Naive thymus-derived CD4-positive, alpha-beta T cell (primary cell): ENCODE measurements at regions not wholly inside any gene's neighbourhood (a gene's known extent, or its start where the extent isn't known, plus 50 kb on each side); places are given as distances from the start of the nearest gene placed in this dataset.

ENCODE experiments used
- ATAC-seq: fragments of 150-1000 bp; cut with Tn5 transposase; 2 replicates; pipeline ENCODE4 v1.10.0; 2021; ENCODE audit warnings: mild to moderate bottlenecking, moderate library complexity
- CTCF ChIA-PET: fragments of 350-600 bp; sonication (Branson Sonifier 250); formaldehyde crosslinking; loops from one replicate; lab custom pipeline; 2021; ENCODE audit warnings: antibody characterized with exemption; lab: Charles Lee
- POLR2A ChIA-PET: fragments of 350-600 bp; sonication (Branson Sonifier 250); formaldehyde crosslinking; loops from one replicate; lab custom pipeline; 2021; ENCODE audit warnings: antibody characterized with exemption, inconsistent platforms; lab: Charles Lee
- DNase-seq, 9 donors: peaks; one replicate each; pipeline versions ENCODE4 v3.0.0 to v3.0.0-alpha.2; 2020 to 2022; ENCODE audit warnings: mixed read lengths in 1 of 9
- H3K27ac ChIP-seq: one replicate; pipeline ENCODE4 v1.7.0; 2013; ENCODE audit warnings: mild to moderate bottlenecking, low read depth, low read length, moderate library complexity
- H3K27me3 ChIP-seq, 2 donors: one replicate each; pipeline ENCODE4 v1.7.0; 2013; ENCODE audit warnings: low read length in 2 of 2, mild to moderate bottlenecking in 2 of 2, moderate library complexity in 2 of 2; ENCODE audit not compliant: control insufficient read depth in 2 of 2, insufficient read depth in 2 of 2
- H3K36me3 ChIP-seq, 3 experiments: 1 replicate in 2 of 3; 2 replicates in 1 of 3; pipeline ENCODE4 v1.7.0; 2013; ENCODE audit warnings: low read length in 3 of 3, mild to moderate bottlenecking in 3 of 3, moderate library complexity in 1 of 3; ENCODE audit not compliant: insufficient read depth in 3 of 3, control insufficient read depth in 2 of 3
- H3K4me1 ChIP-seq, 2 donors: one replicate each; pipeline ENCODE4 v1.7.0; 2013; ENCODE audit warnings: low read length in 2 of 2, mild to moderate bottlenecking in 2 of 2, moderate library complexity in 1 of 2; ENCODE audit not compliant: control insufficient read depth in 2 of 2, insufficient read depth in 2 of 2
- H3K4me3 ChIP-seq: 2 replicates; pipeline ENCODE4 v1.7.0; 2013; ENCODE audit warnings: mild to moderate bottlenecking, low read length
- H3K9me3 ChIP-seq, 3 experiments: 1 replicate in 2 of 3; 2 replicates in 1 of 3; pipeline ENCODE4 v1.7.0; 2013; ENCODE audit warnings: low read length in 3 of 3; ENCODE audit not compliant: control insufficient read depth in 2 of 3
- H3K27ac Mint-ChIP-seq, 9 donors: one replicate each; pipeline ENCODE4 v1.8.0; 2020 to 2022; ENCODE audit warnings: mixed read lengths in 9 of 9, mild to moderate bottlenecking in 8 of 9, moderate library complexity in 5 of 9, inconsistent platforms in 2 of 9
- H3K27me3 Mint-ChIP-seq, 5 donors: one replicate each; pipeline ENCODE4 v1.8.0; 2021 to 2022; ENCODE audit warnings: mixed read lengths in 5 of 5, mild to moderate bottlenecking in 1 of 5
- H3K36me3 Mint-ChIP-seq, 5 donors: one replicate each; pipeline ENCODE4 v1.8.0; 2020 to 2022; ENCODE audit warnings: mixed read lengths in 5 of 5, mild to moderate bottlenecking in 3 of 5, inconsistent platforms in 1 of 5
- H3K4me1 Mint-ChIP-seq, 7 donors: one replicate each; pipeline ENCODE4 v1.8.0; 2020 to 2022; ENCODE audit warnings: mixed read lengths in 7 of 7, mild to moderate bottlenecking in 3 of 7, inconsistent platforms in 1 of 7
- H3K4me3 Mint-ChIP-seq, 10 donors: one replicate each; pipeline ENCODE4 v1.8.0; 2020 to 2022; ENCODE audit warnings: mild to moderate bottlenecking in 10 of 10, mixed read lengths in 10 of 10, moderate library complexity in 6 of 10, inconsistent platforms in 2 of 10
- H3K9me3 Mint-ChIP-seq, 11 donors: one replicate each; pipeline ENCODE4 v1.8.0; 2020 to 2022; ENCODE audit warnings: mixed read lengths in 11 of 11, mild to moderate bottlenecking in 4 of 11, inconsistent platforms in 1 of 11, moderate library complexity in 1 of 11
- intact Hi-C, 2 donors: fragments of 100-400 bp; cut with micrococcal nuclease; formaldehyde crosslinking; loops; one replicate each; pipeline ENCODE4 v1.15.1; 2023

- intact Hi-C loops, result no loop called here
- ChIA-PET POLR2A (no interaction called here), CTCF (no interaction called here)
- peaks cover 0 to 6% (median 0%) of the 10 kb centered on the region in 11 donors for H3K9me3 Mint-ChIP-seq
- no peak overlapping the region for H3K4me3 Mint-ChIP-seq
- H3K27ac ChIP-seq, result no peak overlapping the region
- H3K36me3 Mint-ChIP-seq, result no peaks in the 10 kb centered on the region
- no peaks in the 10 kb centered on the region for H3K4me1 ChIP-seq
- H3K27me3 Mint-ChIP-seq, result peaks cover 0 to 5% (median 0%) of the 10 kb centered on the region in 5 donors
- H3K4me3 ChIP-seq, result no peak overlapping the region
- no peak overlapping the region for H3K27ac Mint-ChIP-seq
- H3K36me3 ChIP-seq, result no peaks in the 10 kb centered on the region
- DNase-seq (no peak), ATAC-seq (no peak)
- H3K4me1 Mint-ChIP-seq, result peaks cover 0 to 3% (median 0%) of the 10 kb centered on the region in 7 donors
- no peaks in the 10 kb centered on the region for H3K9me3 ChIP-seq
- no peaks in the 10 kb centered on the region for H3K27me3 ChIP-seq
Observed at GRCh38 chr14:37924622-37925021, 283.1 kb upstream of the SSTR1 start.

GRCh38 chr14:37932008-37932407 lies 275.7 kb upstream of the SSTR1 start:
- ChIA-PET POLR2A (no interaction called here), CTCF (no interaction called here)
- no peak overlapping the region for H3K27ac Mint-ChIP-seq
- H3K4me1 ChIP-seq, result no peaks in the 10 kb centered on the region
- intact Hi-C loops, result no loop called here
- DNase-seq (no peak), ATAC-seq (no peak)
- no peak overlapping the region for H3K27ac ChIP-seq
- peaks cover 0 to 17% (median 5%) of the 10 kb centered on the region in 5 donors for H3K27me3 Mint-ChIP-seq
- no peak overlapping the region for H3K4me3 ChIP-seq
- H3K36me3 Mint-ChIP-seq, result no peaks in the 10 kb centered on the region
- no peak overlapping the region for H3K4me3 Mint-ChIP-seq
- no peaks in the 10 kb centered on the region for H3K27me3 ChIP-seq
- H3K36me3 ChIP-seq, result no peaks in the 10 kb centered on the region
- H3K9me3 ChIP-seq, result no peaks in the 10 kb centered on the region
- no peaks in the 10 kb centered on the region for H3K4me1 Mint-ChIP-seq
- H3K9me3 Mint-ChIP-seq, result peaks cover 0 to 4% (median 0%) of the 10 kb centered on the region in 11 donors

GRCh38 chr14:37932481-37932880 lies 275.2 kb upstream of the SSTR1 start:
- no peak for ATAC-seq
- no peaks in the 10 kb centered on the region for H3K27me3 ChIP-seq
- ChIA-PET CTCF (no interaction called here), POLR2A (no interaction called here)
- H3K9me3 ChIP-seq, result no peaks in the 10 kb centered on the region
- H3K27me3 Mint-ChIP-seq, result peaks cover 0 to 22% (median 5%) of the 10 kb centered on the region in 5 donors
- no peak for DNase-seq
- H3K36me3 Mint-ChIP-seq, result no peaks in the 10 kb centered on the region
- peaks cover 0 to 4% (median 0%) of the 10 kb centered on the region in 11 donors for H3K9me3 Mint-ChIP-seq
- intact Hi-C loops, result no loop called here
- H3K4me1 Mint-ChIP-seq, result no peaks in the 10 kb centered on the region
- no peaks in the 10 kb centered on the region for H3K36me3 ChIP-seq
- no peak overlapping the region for H3K27ac ChIP-seq
- H3K4me3 Mint-ChIP-seq, result no peak overlapping the region
- H3K27ac Mint-ChIP-seq, result no peak overlapping the region
- H3K4me3 ChIP-seq, result no peak overlapping the region
- H3K4me1 ChIP-seq, result no peaks in the 10 kb centered on the region

GRCh38 chr14:37936971-37937370 lies 270.7 kb upstream of the SSTR1 start:
- intact Hi-C loops, result no loop called here
- Histone ChIP-seq H3K4me3 (no peak overlapping the region), H3K27ac (no peak overlapping the region), H3K36me3 (no peaks in the 10 kb centered on the region), H3K9me3 (no peaks in the 10 kb centered on the region), H3K27me3 (no peaks in the 10 kb centered on the region), H3K4me1 (no peaks in the 10 kb centered on the region)
- H3K4me3 Mint-ChIP-seq, result no peak overlapping the region
- H3K4me1 Mint-ChIP-seq, result peaks cover 0 to 2% (median 0%) of the 10 kb centered on the region in 7 donors
- H3K27me3 Mint-ChIP-seq, result peaks cover 0 to 23% (median 8%) of the 10 kb centered on the region in 5 donors
- peaks cover 0 to 4% (median 0%) of the 10 kb centered on the region in 11 donors for H3K9me3 Mint-ChIP-seq
- no peaks in the 10 kb centered on the region for H3K36me3 Mint-ChIP-seq
- ATAC-seq (no peak), DNase-seq (no peak)
- H3K27ac Mint-ChIP-seq, result peak overlapping the region in 1 of 9 donors; percentile 7
- ChIA-PET POLR2A (no interaction called here), CTCF (no interaction called here)

- ATAC-seq (no peak), DNase-seq (no peak)
- Mint-ChIP-seq H3K27me3 (peaks cover 0 to 18% (median 5%) of the 10 kb centered on the region in 5 donors), H3K36me3 (peaks cover 0 to 5% (median 0%) of the 10 kb centered on the region in 5 donors), H3K4me3 (no peak overlapping the region), H3K9me3 (peaks cover 0 to 7% (median 2%) of the 10 kb centered on the region in 11 donors), H3K27ac (no peak overlapping the region), H3K4me1 (peaks cover 0 to 2% (median 0%) of the 10 kb centered on the region in 7 donors)
- ChIA-PET POLR2A (no interaction called here), CTCF (no interaction called here)
- Histone ChIP-seq H3K4me3 (no peak overlapping the region), H3K27me3 (no peaks in the 10 kb centered on the region), H3K9me3 (no peaks in the 10 kb centered on the region), H3K4me1 (no peaks in the 10 kb centered on the region), H3K36me3 (no peaks in the 10 kb centered on the region), H3K27ac (no peak overlapping the region)
- intact Hi-C loops, result no loop called here
Observed at GRCh38 chr14:37939442-37940028, 268.2 kb upstream of the SSTR1 start.

- Mint-ChIP-seq H3K27ac (no peak overlapping the region), H3K27me3 (peaks cover 0 to 4% (median 0%) of the 10 kb centered on the region in 5 donors), H3K36me3 (peaks cover 0 to 10% (median 5%) of the 10 kb centered on the region in 5 donors), H3K4me3 (no peak overlapping the region), H3K4me1 (peaks cover 0 to 2% (median 0%) of the 10 kb centered on the region in 7 donors), H3K9me3 (peaks cover 10 to 62% (median 24%) of the 10 kb centered on the region in 11 donors)
- POLR2A ChIA-PET, result no interaction called here
- ATAC-seq (no peak), DNase-seq (no peak)
- intact Hi-C loops, result no loop called here
- Histone ChIP-seq H3K4me1 (no peaks in the 10 kb centered on the region), H3K36me3 (no peaks in the 10 kb centered on the region), H3K27me3 (no peaks in the 10 kb centered on the region), H3K9me3 (peaks cover 0 to 8% (median 0%) of the 10 kb centered on the region in 3 experiments), H3K27ac (no peak overlapping the region), H3K4me3 (no peak overlapping the region)
- CTCF ChIA-PET, result no interaction called here
Observed at GRCh38 chr14:37945959-37946358, 261.7 kb upstream of the SSTR1 start.

- Mint-ChIP-seq H3K4me3 (no peak overlapping the region), H3K27ac (no peak overlapping the region), H3K27me3 (peaks cover 0 to under 1% (median 0%) of the 10 kb centered on the region in 5 donors), H3K4me1 (no peaks in the 10 kb centered on the region), H3K36me3 (peaks cover 0 to 10% (median 5%) of the 10 kb centered on the region in 5 donors), H3K9me3 (peaks cover 10 to 62% (median 22%) of the 10 kb centered on the region in 11 donors)
- no peaks in the 10 kb centered on the region for H3K36me3 ChIP-seq
- ATAC-seq, result no peak
- intact Hi-C loops, result no loop called here
- H3K4me3 ChIP-seq, result no peak overlapping the region
- DNase-seq, result no peak
- H3K27me3 ChIP-seq, result no peaks in the 10 kb centered on the region
- no peak overlapping the region for H3K27ac ChIP-seq
- ChIA-PET CTCF (no interaction called here), POLR2A (no interaction called here)
- H3K4me1 ChIP-seq, result no peaks in the 10 kb centered on the region
- H3K9me3 ChIP-seq, result peaks cover 0 to 8% (median 0%) of the 10 kb centered on the region in 3 experiments
Observed at GRCh38 chr14:37946819-37947218, 260.9 kb upstream of the SSTR1 start.
